ENCODE measurements at regions not wholly inside any gene's neighbourhood (a gene's known extent, or its start where the extent isn't known, plus 50 kb on each side); places are given as distances from the start of the nearest gene placed in this dataset.
"Not testable (repeated sequence)": the region's sequence is repeated elsewhere in the genome, so short reads cannot be mapped to it uniquely, and the experiment has no call there.

DNA sequence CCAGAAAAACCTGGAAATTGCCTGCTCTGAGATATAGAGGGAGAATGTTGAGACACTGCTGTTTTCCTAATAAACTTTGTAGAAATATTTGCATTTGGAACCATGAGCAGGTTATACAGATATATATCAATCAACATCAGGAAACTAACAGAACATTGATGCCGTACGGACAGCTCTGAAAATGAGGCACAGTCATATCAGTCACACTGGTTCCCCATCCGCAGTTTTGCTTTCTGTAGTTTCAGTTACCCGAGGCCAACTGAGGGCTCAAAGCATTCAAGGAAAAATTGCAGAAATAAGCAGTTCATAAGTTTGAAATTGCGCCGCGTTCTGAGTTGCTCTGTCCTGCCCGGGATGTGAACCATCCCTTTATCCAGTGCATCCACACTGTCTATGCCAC is 137.9 kb downstream of the KLF6 start:
- H3K4me3 ChIP-seq (replicated peaks; ENCODE audit: low read depth, low read length) = no peak overlapping the region
- TF ChIP-seq, protein P1, sequence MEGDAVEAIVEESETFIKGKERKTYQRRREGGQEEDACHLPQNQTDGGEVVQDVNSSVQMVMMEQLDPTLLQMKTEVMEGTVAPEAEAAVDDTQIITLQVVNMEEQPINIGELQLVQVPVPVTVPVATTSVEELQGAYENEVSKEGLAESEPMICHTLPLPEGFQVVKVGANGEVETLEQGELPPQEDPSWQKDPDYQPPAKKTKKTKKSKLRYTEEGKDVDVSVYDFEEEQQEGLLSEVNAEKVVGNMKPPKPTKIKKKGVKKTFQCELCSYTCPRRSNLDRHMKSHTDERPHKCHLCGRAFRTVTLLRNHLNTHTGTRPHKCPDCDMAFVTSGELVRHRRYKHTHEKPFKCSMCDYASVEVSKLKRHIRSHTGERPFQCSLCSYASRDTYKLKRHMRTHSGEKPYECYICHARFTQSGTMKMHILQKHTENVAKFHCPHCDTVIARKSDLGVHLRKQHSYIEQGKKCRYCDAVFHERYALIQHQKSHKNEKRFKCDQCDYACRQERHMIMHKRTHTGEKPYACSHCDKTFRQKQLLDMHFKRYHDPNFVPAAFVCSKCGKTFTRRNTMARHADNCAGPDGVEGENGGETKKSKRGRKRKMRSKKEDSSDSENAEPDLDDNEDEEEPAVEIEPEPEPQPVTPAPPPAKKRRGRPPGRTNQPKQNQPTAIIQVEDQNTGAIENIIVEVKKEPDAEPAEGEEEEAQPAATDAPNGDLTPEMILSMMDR (IDR thresholded peaks at IDR 0.05; ENCODE audit: low read length, missing control alignments) = no peak
- DNase-seq (ENCODE audit: low read depth) = no peak

DNA sequence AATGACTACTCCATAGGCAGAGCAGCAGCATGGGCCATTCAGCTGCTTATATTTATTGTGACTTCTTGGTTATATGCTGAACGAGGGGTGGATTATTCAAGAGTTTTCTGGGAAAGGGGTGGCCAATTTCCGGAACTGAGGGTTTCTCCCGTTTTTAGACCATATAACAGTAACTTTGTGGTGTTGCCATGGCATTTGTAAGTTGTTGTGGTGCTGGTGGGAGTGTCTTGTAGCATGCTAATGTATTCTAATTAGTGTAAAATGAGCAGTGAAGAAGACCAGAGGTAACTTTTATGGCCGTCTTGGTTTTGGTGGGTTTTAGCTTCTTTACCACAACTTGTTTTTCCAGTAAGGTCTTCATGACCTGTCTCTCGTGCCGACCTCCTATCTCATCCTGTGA is 139.6 kb downstream of the KLF6 start:
- TF ChIP-seq, protein P1 (IDR thresholded peaks at IDR 0.05; ENCODE audit: low read length, missing control alignments) = no peak
- no peak overlapping the region for H3K4me3 ChIP-seq (replicated peaks; ENCODE audit: low read depth, low read length)
- no peak for DNase-seq (ENCODE audit: low read depth)

DNA sequence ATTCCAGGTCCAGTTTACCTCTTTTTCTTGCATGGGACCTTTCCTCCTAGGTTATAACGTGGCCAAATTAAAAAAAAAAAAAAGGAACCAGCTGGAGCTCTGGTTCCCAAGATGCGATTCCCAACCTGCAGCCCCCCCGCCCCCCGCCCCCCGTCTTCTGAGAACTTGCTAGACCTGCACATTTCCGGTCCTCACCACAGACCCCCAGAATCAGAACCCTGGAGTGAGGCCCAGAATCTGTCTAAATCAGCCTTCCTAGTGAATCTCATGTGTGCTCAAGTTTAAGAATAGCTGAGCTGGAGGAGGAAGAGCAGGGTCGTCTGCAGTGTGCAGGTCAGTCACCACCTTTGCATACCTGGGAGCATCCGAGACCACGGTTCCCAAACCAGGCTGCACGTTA is 144.2 kb downstream of the KLF6 start:
- no peak for DNase-seq (ENCODE audit: low read depth)
- TF ChIP-seq, protein P1 (IDR thresholded peaks at IDR 0.05; ENCODE audit: low read length, missing control alignments) = no peak
- H3K4me3 ChIP-seq (replicated peaks; ENCODE audit: low read depth, low read length) = no peak overlapping the region

DNA sequence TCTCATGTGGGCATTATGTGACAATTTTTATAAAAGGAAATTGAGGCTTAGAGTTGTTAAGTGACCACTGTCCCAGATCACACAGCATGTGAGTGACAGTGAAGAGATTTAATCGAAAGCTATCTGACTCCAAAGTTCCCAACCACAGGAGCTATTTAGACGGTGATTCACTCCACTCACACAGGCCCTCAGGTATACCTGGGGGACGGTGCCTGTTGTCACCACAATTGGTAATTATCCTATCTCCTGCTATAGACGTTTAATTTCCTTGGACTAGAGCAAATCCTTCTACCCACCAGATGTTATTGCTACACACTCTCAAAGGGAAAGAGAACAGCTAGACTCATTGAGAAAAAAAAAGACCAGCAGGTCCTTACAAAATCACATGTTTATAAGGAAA is 145.5 kb downstream of the KLF6 start:
- H3K4me3 ChIP-seq (replicated peaks; ENCODE audit: low read depth, low read length) = no peak overlapping the region
- no peak for DNase-seq (ENCODE audit: low read depth)
- TF ChIP-seq, protein P1 (IDR thresholded peaks at IDR 0.05; ENCODE audit: low read length, missing control alignments) = no peak

DNA sequence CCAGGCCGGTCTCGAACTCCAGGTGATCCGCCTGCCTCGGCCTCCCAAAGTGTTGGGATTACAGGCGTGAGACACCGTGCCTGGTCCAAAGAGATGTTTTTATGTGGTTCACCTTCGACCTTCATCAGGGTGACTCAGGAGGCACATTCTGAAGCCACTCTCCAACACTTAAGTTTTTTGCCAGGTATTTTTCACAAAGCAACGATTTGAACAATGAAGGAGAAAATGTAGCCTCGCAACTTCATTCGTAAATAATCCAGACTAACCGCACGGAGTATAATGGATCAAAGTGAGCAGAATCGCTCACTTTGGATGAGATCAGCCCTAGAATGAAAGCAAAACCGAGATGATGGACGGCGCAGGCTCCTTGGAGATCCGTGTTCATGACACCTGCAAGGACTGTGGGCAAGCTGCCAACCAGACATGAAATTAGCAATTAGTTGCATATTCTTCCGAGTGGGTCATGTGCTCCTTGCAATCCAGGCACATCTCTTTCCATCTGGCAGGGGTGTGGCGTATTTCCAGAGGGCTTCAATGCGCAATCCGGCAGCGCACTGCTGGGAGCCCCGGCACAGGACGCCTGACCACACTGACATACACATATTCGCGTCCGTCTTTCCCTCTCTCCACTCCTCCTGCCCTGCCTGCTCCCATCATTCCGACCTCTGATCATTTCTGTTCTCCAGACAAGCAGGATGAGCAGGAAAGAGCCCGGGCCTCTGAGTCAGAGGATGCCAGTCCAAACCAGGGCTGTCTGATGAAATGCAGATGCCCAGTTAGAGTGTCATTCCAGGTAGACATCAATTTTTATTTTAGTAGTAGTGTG is 148.4 kb downstream of the KLF6 start:
- DNase-seq (ENCODE audit: low read depth) = no peak
- H3K4me3 ChIP-seq (replicated peaks; ENCODE audit: low read depth, low read length) = no peak overlapping the region
- TF ChIP-seq, protein P1 (IDR thresholded peaks at IDR 0.05; ENCODE audit: low read length, missing control alignments) = no peak

DNA sequence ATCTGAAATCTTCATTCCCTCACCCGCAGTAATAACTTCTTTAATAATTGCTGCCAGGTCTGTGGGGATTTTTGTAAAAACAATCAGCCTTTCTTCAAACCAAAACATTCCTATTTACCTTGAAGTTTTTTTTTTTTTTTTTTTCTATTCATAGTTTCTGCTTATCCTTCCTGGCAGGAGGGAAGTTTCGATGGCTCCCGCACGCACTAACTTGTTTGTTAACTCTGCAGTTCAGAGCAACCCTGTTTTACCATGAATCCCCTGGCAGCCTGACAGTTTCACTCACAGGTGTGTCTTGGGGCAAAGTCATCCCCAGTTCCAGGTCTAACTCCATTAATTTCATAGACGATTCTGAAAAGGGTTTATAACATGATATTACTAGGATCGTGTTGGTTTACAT is 149.3 kb downstream of the KLF6 start:
- no peak overlapping the region for H3K4me3 ChIP-seq (replicated peaks; ENCODE audit: low read depth, low read length)
- no peak for DNase-seq (ENCODE audit: low read depth)
- TF ChIP-seq, protein P1 (IDR thresholded peaks at IDR 0.05; ENCODE audit: low read length, missing control alignments) = no peak

DNA sequence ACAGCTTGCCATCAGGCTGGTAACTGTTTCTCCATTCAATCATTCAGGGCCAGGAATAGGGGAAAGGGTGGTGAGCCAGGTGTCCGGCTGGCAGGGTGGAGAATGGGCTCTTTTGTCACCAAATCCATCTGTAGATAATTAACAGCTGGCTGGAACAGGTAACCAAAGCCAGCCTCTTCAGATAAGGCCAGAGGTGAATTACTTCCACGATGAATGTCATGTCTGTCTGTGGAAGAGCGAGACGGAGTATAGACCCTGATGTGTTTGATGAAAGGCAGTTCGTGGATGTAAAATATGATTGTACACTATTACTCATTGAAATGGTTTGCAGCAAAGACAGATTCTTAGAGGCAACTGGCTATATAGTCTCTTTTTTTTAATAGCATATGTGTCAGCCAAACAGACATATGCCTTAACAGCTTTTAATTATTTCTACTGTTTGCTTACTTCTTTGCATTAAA is 149.8 kb downstream of the KLF6 start:
- DNase-seq (ENCODE audit: low read depth) = no peak
- no peak overlapping the region for H3K4me3 ChIP-seq (replicated peaks; ENCODE audit: low read depth, low read length)
- TF ChIP-seq, protein P1 (IDR thresholded peaks at IDR 0.05; ENCODE audit: low read length, missing control alignments) = no peak

DNA sequence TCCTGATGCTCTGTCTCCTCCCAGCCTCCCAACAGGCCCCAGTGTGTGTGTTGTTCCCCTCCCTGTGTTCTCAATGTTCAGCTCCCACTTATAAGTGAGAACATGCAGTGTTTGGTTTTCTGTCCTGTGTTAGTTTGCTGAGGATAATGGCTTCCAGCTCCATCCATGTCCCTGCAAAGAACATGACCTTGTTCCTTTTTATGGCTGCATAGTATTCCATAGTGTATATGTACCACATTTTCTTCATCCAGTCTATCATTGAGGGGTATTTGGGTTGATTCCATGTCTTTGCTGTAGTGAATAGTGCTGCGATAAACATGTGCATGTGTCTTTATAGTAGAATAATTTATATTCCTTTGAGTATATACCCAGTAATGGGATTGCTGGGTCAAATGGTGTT is 150.4 kb downstream of the KLF6 start:
- DNase-seq (ENCODE audit: low read depth); H3K4me3 ChIP-seq (replicated peaks; ENCODE audit: low read depth, low read length): not testable (repeated sequence)
